Astrocyte (in vitro differentiated cells and primary cell): ENCODE measurements at regions not wholly inside any gene's neighbourhood (a gene's known extent, or its start where the extent isn't known, plus 50 kb on each side); places are given as distances from the start of the nearest gene placed in this dataset.

Source experiments
- EZH2 ChIP-seq: IDR thresholded peaks from 2 replicates; pipeline ENCODE4 v1.6.1; 2012; ENCODE audit warnings: mild to moderate bottlenecking, low read length, inconsistent platforms; ENCODE audit not compliant: insufficient read depth
- TF ChIP-seq, protein P1 (sequence below): IDR thresholded peaks from 2 replicates; pipeline ENCODE4 v1.5.1; 2011; ENCODE audit warnings: low read depth, mild to moderate bottlenecking, inconsistent platforms, low read length, moderate library complexity; ENCODE audit not compliant: insufficient read depth

- TF ChIP-seq, protein P1, sequence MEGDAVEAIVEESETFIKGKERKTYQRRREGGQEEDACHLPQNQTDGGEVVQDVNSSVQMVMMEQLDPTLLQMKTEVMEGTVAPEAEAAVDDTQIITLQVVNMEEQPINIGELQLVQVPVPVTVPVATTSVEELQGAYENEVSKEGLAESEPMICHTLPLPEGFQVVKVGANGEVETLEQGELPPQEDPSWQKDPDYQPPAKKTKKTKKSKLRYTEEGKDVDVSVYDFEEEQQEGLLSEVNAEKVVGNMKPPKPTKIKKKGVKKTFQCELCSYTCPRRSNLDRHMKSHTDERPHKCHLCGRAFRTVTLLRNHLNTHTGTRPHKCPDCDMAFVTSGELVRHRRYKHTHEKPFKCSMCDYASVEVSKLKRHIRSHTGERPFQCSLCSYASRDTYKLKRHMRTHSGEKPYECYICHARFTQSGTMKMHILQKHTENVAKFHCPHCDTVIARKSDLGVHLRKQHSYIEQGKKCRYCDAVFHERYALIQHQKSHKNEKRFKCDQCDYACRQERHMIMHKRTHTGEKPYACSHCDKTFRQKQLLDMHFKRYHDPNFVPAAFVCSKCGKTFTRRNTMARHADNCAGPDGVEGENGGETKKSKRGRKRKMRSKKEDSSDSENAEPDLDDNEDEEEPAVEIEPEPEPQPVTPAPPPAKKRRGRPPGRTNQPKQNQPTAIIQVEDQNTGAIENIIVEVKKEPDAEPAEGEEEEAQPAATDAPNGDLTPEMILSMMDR, result no peak
- no peak for TF ChIP-seq EZH2
These were observed 513.0 kb upstream of the ADGRB3 start for GRCh38 chr6:68122032-68122431.
